ENCODE measurements at regions not wholly inside any gene's neighbourhood (a gene's known extent, or its start where the extent isn't known, plus 50 kb on each side); places are given as distances from the start of the nearest gene placed in this dataset.

DNA sequence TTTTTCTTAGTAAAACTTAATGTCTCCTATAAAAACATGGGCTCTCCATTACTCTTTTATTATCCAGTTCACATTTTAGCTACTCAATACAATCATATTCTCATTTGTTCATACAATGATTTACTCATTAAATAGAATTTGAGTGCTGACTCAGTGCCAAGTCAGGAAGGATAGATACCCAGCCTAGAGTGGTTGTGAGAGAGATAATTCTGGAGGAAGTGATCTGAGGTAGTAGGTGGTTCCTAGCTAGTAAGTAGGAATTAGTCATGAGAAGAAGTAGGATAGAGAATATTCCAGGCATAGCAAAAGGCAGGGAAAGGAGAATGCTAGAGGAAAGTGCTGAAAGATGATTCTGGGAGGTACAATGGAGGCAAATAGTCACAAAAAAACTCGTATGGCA, 133.5 kb upstream of the MBL2 start:
- TF ChIP-seq, protein P1, sequence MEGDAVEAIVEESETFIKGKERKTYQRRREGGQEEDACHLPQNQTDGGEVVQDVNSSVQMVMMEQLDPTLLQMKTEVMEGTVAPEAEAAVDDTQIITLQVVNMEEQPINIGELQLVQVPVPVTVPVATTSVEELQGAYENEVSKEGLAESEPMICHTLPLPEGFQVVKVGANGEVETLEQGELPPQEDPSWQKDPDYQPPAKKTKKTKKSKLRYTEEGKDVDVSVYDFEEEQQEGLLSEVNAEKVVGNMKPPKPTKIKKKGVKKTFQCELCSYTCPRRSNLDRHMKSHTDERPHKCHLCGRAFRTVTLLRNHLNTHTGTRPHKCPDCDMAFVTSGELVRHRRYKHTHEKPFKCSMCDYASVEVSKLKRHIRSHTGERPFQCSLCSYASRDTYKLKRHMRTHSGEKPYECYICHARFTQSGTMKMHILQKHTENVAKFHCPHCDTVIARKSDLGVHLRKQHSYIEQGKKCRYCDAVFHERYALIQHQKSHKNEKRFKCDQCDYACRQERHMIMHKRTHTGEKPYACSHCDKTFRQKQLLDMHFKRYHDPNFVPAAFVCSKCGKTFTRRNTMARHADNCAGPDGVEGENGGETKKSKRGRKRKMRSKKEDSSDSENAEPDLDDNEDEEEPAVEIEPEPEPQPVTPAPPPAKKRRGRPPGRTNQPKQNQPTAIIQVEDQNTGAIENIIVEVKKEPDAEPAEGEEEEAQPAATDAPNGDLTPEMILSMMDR (IDR thresholded peaks at IDR 0.05) = no peak
- TF ChIP-seq POLR2A (IDR thresholded peaks at IDR 0.05) = no peak
